Neural progenitor cell (in vitro differentiated cells): ENCODE measurements at regions not wholly inside any gene's neighbourhood (a gene's known extent, or its start where the extent isn't known, plus 50 kb on each side); places are given as distances from the start of the nearest gene placed in this dataset.
A peak's percentile ranks its signal among the peaks of the same experiment; 100 is the strongest.
"Not testable (repeated sequence)": the region's sequence is repeated elsewhere in the genome, so short reads cannot be mapped to it uniquely, and the experiment has no call there.

Experiments used
- DNase-seq: peaks from one replicate; pipeline ENCODE4 v3.0.0-alpha.2; 2016; ENCODE audit warnings: low spot score
- H2AFZ ChIP-seq: fragments of 200-600 bp; sonication (generic); replicated peaks from 2 replicates; pipeline ENCODE4 v1.6.1; 2016; ENCODE audit warnings: antibody characterized with exemption
- H3F3A ChIP-seq: fragments of 200-600 bp; sonication (generic); 2 replicates; pipeline ENCODE4 v1.6.1; 2016; ENCODE audit warnings: antibody characterized with exemption, low read depth
- H3K27ac ChIP-seq: fragments of 200-600 bp; sonication (generic); 2 replicates; pipeline ENCODE4 v1.5.1; 2016; ENCODE audit warnings: mild to moderate bottlenecking
- H3K27me3 ChIP-seq: fragments of 200-600 bp; sonication (generic); 2 replicates; pipeline ENCODE4 v1.6.1; 2016; ENCODE audit warnings: mild to moderate bottlenecking, moderate library complexity
- H3K36me3 ChIP-seq: fragments of 200-600 bp; sonication (generic); 2 replicates; pipeline ENCODE4 v1.5.1; 2016
- H3K4me1 ChIP-seq: fragments of 200-600 bp; sonication (generic); 2 replicates; pipeline ENCODE4 v1.6.1; 2016; ENCODE audit warnings: mixed run types
- H3K4me2 ChIP-seq: fragments of 200-600 bp; sonication (generic); 2 replicates; pipeline ENCODE4 v1.6.1; 2016
- H3K4me3 ChIP-seq: fragments of 200-600 bp; sonication (generic); 2 replicates; pipeline ENCODE4 v1.5.1; 2016
- H3K79me2 ChIP-seq: fragments of 200-600 bp; sonication (generic); 2 replicates; pipeline ENCODE4 v1.6.1; 2016; ENCODE audit warnings: low read depth
- H3K9ac ChIP-seq: fragments of 200-600 bp; sonication (generic); 2 replicates; pipeline ENCODE4 v1.6.1; 2016
- H3K9me3 ChIP-seq: fragments of 200-600 bp; sonication (generic); 2 replicates; pipeline ENCODE4 v1.5.1; 2016; ENCODE audit warnings: low read depth
- H4K20me1 ChIP-seq: fragments of 200-600 bp; sonication (generic); 2 replicates; pipeline ENCODE4 v1.6.1; 2016; ENCODE audit warnings: low read depth
- H3K27ac Mint-ChIP-seq: 3 replicates; pipeline ENCODE4 v1.8.0; 2021; ENCODE audit warnings: mixed read lengths
- H3K27me3 Mint-ChIP-seq: 2 replicates; pipeline ENCODE4 v1.8.0; 2022; ENCODE audit warnings: low read depth, mild to moderate bottlenecking, inconsistent platforms, moderate library complexity, mixed read lengths; ENCODE audit not compliant: insufficient read depth
- H3K36me3 Mint-ChIP-seq: 3 replicates; pipeline ENCODE4 v1.8.0; 2021; ENCODE audit warnings: mixed read lengths
- H3K4me1 Mint-ChIP-seq: 3 replicates; pipeline ENCODE4 v1.8.0; 2021; ENCODE audit warnings: mixed read lengths
- H3K4me3 Mint-ChIP-seq: 3 replicates; pipeline ENCODE4 v1.8.0; 2021; ENCODE audit warnings: mild to moderate bottlenecking, moderate library complexity, mixed read lengths
- H3K9me3 Mint-ChIP-seq: 3 replicates; pipeline ENCODE4 v1.8.0; 2020; ENCODE audit warnings: mixed read lengths
- CTCF ChIP-seq: fragments of 200-600 bp; sonication (generic); IDR thresholded peaks from 2 replicates; pipeline ENCODE4 v1.5.1; 2017; ENCODE audit warnings: antibody characterized with exemption, mild to moderate bottlenecking
- EZH2 ChIP-seq: fragments of 200-600 bp; sonication (generic); IDR thresholded peaks from 2 replicates; pipeline ENCODE4 v1.6.1; 2017; ENCODE audit warnings: antibody characterized with exemption, mild to moderate bottlenecking, moderate library complexity
- EZH2phosphoT487 ChIP-seq: fragments of 200-600 bp; sonication (generic); IDR thresholded peaks from 2 replicates; pipeline ENCODE4 v1.6.1; 2017; ENCODE audit warnings: antibody characterized with exemption

GRCh38 chr10:108545921-108546320 lies 1377.4 kb downstream of the XPNPEP1 start:
- H3K9me3 Mint-ChIP-seq: no peaks in the 10 kb centered on the region
- no peak overlapping the region for H3K27ac ChIP-seq
- H3K79me2 ChIP-seq: no peaks in the 10 kb centered on the region
- H3K27ac Mint-ChIP-seq: no peak overlapping the region
- H4K20me1 ChIP-seq: no peaks in the 10 kb centered on the region
- H3K4me1 ChIP-seq: no peaks in the 10 kb centered on the region
- H2AFZ ChIP-seq: no peak overlapping the region
- no peak overlapping the region for H3K4me3 ChIP-seq
- H3K4me3 Mint-ChIP-seq: no peak overlapping the region
- H3K36me3 ChIP-seq: no peaks in the 10 kb centered on the region
- no peaks in the 10 kb centered on the region for H3K9me3 ChIP-seq
- H3K36me3 Mint-ChIP-seq: no peaks in the 10 kb centered on the region
- no peak for DNase-seq
- H3K4me1 Mint-ChIP-seq: no peaks in the 10 kb centered on the region
- no peaks in the 10 kb centered on the region for H3K27me3 Mint-ChIP-seq
- H3K27me3 ChIP-seq: no peaks in the 10 kb centered on the region
- H3K9ac ChIP-seq: no peak overlapping the region
- no peak overlapping the region for H3K4me2 ChIP-seq
- H3F3A ChIP-seq: no peaks in the 10 kb centered on the region
- TF ChIP-seq CTCF (no peak), EZH2 (no peak), EZH2phosphoT487 (no peak)

- Histone ChIP-seq H3F3A (no peaks in the 10 kb centered on the region), H4K20me1 (no peaks in the 10 kb centered on the region), H3K36me3 (no peaks in the 10 kb centered on the region), H3K27ac (no peak overlapping the region), H3K4me3 (no peak overlapping the region), H3K4me1 (no peaks in the 10 kb centered on the region), H2AFZ (no peak overlapping the region), H3K9ac (no peak overlapping the region), H3K9me3 (no peaks in the 10 kb centered on the region), H3K79me2 (no peaks in the 10 kb centered on the region), H3K27me3 (no peaks in the 10 kb centered on the region), H3K4me2 (no peak overlapping the region)
- TF ChIP-seq EZH2 (no peak), CTCF (peak; percentile 93), EZH2phosphoT487 (no peak)
- no peaks in the 10 kb centered on the region for H3K27me3 Mint-ChIP-seq
- DNase-seq: peak; percentile 83
- H3K27ac Mint-ChIP-seq: no peak overlapping the region
- no peaks in the 10 kb centered on the region for H3K4me1 Mint-ChIP-seq
- no peaks in the 10 kb centered on the region for H3K9me3 Mint-ChIP-seq
- no peaks in the 10 kb centered on the region for H3K36me3 Mint-ChIP-seq
- H3K4me3 Mint-ChIP-seq: no peak overlapping the region
These were observed 1378.7 kb downstream of the XPNPEP1 start for GRCh38 chr10:108544500-108545120.

- H3K27me3 Mint-ChIP-seq, H3K27ac Mint-ChIP-seq, H3K9me3 ChIP-seq, H4K20me1 ChIP-seq, H3K79me2 ChIP-seq, H3K27me3 ChIP-seq, H3K4me3 ChIP-seq, H3K4me1 Mint-ChIP-seq, H3F3A ChIP-seq, DNase-seq, H3K4me2 ChIP-seq, H3K36me3 Mint-ChIP-seq, H3K36me3 ChIP-seq, H3K4me3 Mint-ChIP-seq, H3K9ac ChIP-seq, H3K4me1 ChIP-seq, H3K27ac ChIP-seq, H2AFZ ChIP-seq: not testable (repeated sequence)
- H3K9me3 Mint-ChIP-seq: peaks cover 21% of the 10 kb centered on the region
These were observed 1369.0 kb upstream of the SORCS1 start for GRCh38 chr10:108533551-108533950.

GRCh38 chr10:108523016-108523800 lies 1358.7 kb upstream of the SORCS1 start:
- Mint-ChIP-seq H3K4me1 (no peaks in the 10 kb centered on the region), H3K36me3 (no peaks in the 10 kb centered on the region), H3K4me3 (no peak overlapping the region), H3K27ac (no peak overlapping the region), H3K27me3 (peaks cover 2% of the 10 kb centered on the region), H3K9me3 (no peaks in the 10 kb centered on the region)
- Histone ChIP-seq H4K20me1 (no peaks in the 10 kb centered on the region), H3K79me2 (no peaks in the 10 kb centered on the region), H3K4me2 (no peak overlapping the region), H3K36me3 (no peaks in the 10 kb centered on the region), H3F3A (no peaks in the 10 kb centered on the region), H3K4me3 (no peak overlapping the region), H2AFZ (no peak overlapping the region), H3K27ac (no peak overlapping the region), H3K27me3 (no peaks in the 10 kb centered on the region), H3K9me3 (no peaks in the 10 kb centered on the region), H3K4me1 (no peaks in the 10 kb centered on the region), H3K9ac (no peak overlapping the region)
- no peak for TF ChIP-seq EZH2
- no peak for TF ChIP-seq CTCF
- no peak for TF ChIP-seq EZH2phosphoT487
- DNase-seq: no peak
